ENCODE measurements at regions not wholly inside any gene's neighbourhood (a gene's known extent, or its start where the extent isn't known, plus 50 kb on each side); places are given as distances from the start of the nearest gene placed in this dataset.

DNA sequence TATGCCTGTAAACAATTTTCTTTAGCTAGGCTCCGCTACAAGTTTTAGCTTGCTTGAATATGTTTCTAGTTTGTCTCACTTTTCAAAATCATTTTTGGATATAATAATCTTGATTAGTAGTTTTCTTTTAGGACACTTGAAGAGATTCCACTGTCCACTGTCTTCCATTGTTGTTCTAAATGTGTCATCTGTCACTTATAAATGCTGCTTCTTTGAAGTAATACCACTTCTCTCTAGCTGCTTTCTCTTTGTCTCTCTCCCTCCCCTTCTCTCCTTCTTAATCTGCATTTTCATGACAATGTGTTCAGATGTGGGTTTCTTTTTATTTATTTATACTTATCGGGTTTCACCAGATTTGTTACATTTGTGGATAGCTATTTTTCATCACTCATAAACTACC is 73.7 kb upstream of the DPP10 start:
- TF ChIP-seq, protein P1, sequence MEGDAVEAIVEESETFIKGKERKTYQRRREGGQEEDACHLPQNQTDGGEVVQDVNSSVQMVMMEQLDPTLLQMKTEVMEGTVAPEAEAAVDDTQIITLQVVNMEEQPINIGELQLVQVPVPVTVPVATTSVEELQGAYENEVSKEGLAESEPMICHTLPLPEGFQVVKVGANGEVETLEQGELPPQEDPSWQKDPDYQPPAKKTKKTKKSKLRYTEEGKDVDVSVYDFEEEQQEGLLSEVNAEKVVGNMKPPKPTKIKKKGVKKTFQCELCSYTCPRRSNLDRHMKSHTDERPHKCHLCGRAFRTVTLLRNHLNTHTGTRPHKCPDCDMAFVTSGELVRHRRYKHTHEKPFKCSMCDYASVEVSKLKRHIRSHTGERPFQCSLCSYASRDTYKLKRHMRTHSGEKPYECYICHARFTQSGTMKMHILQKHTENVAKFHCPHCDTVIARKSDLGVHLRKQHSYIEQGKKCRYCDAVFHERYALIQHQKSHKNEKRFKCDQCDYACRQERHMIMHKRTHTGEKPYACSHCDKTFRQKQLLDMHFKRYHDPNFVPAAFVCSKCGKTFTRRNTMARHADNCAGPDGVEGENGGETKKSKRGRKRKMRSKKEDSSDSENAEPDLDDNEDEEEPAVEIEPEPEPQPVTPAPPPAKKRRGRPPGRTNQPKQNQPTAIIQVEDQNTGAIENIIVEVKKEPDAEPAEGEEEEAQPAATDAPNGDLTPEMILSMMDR (IDR thresholded peaks at IDR 0.05 in 2 of 3, conservative IDR thresholded peaks at IDR 0.05 in 1 of 3; ENCODE audit: control insufficient read depth in 2 of 3, extremely low read depth in 1 of 3, insufficient read depth in 1 of 3, low read depth in 3 of 3, low read length in 3 of 3): no peak
- TF ChIP-seq RAD51 (IDR thresholded peaks at IDR 0.05) (no peak), CBFB (IDR thresholded peaks at IDR 0.05; ENCODE audit: low read depth) (no peak), EP300 (IDR thresholded peaks at IDR 0.05; ENCODE audit: borderline replicate concordance in 1 of 2, control insufficient read depth in 1 of 2, low read depth in 2 of 2, low read length in 2 of 2) (no peak), POLR2A (IDR thresholded peaks at IDR 0.05; ENCODE audit: low read depth, low read length) (no peak), SP1 (IDR thresholded peaks at IDR 0.05; ENCODE audit: low read depth, low read length) (no peak)
- TF ChIP-seq, protein P2, sequence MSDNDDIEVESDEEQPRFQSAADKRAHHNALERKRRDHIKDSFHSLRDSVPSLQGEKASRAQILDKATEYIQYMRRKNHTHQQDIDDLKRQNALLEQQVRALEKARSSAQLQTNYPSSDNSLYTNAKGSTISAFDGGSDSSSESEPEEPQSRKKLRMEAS (IDR thresholded peaks at IDR 0.05; ENCODE audit: low read depth, low read length): no peak
